Femur (tissue), 1 donor: ENCODE measurements at regions not wholly inside any gene's neighbourhood (a gene's known extent, or its start where the extent isn't known, plus 50 kb on each side); places are given as distances from the start of the nearest gene placed in this dataset.
"Not testable (repeated sequence)": the region's sequence is repeated elsewhere in the genome, so short reads cannot be mapped to it uniquely, and the experiment has no call there.

Experiments
- DNase-seq: peaks from one replicate; pipeline ENCODE4 v3.0.0-alpha.2; 2017

- no peak for DNase-seq
Observed at GRCh38 chr11:45000918-45001317, 50.2 kb upstream of the TP53I11 start.

DNA sequence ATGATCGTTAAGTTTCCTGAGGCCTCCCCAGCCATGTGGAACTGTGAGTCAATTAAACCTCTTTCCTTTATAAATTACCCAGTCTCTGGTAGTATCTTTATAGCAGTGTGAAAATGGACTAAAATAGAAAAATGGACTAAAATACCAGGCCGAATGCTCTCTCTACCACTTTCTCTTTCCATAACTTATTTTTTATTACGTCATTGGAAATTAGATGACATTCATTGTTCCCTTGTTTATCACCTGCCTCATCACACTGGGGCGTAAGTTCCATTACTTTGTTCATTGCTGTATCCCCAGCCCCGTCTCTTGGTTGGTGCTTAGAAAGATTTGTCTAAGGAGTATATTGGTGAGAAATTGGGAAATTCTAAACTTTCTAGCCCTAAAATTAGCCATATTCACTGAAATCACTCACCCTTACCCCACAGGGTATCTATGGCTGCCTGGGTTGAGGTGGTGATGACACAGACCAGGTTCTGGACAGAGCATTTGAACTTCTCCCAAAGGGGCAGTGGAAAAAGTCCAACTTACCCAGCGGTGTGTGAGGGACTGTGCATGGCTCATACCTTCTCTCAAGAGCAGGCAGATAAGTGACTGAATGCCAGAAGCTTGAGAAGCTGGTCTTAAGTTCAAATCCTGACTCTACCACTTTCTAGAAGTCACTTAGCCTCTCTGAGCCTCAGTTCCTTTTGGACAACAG lies 50.9 kb upstream of the TP53I11 start:
- DNase-seq = no peak

DNA sequence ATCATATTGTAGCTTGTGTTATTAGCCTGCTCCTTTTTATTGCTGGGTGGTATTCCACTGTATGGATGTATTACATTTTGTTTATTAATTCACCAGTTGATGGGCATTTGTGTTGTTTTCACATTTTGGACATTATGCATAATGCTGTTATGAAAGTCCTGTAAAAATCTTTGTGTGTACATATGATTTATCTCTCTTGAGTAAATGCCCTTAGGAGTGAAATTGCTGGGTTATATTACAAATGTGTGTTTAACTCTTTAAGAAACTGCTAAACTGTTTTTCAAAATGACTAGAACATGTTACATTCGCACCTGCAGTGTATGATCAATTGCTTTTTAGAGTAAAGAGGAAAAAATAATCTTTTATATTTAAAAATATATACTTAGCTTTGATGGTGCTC lies 54.4 kb upstream of the TP53I11 start:
- no peak for DNase-seq

GRCh38 chr11:45007011-45007410 lies 56.3 kb upstream of the TP53I11 start:
- DNase-seq = no peak

DNA sequence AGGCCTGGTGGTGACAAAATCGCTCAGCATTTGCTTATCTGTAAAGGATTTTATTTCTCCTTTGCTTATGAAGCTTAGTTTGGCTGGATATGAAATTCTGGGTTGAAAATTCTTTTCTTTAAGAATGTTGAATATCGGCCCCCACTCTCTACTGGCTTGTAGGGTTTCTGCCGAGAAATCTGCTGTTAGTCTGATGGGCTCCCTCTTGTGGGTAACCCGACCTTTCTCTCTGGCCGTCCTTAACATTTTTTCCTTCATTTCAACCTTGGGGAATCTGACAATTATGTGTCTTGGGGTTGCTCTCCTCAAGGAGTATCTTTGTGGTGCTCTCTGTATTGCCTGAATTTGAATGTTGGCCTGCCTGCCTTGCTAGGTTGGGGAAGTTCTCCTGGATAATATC lies 65.3 kb upstream of the TP53I11 start:
- DNase-seq = not testable (repeated sequence)

GRCh38 chr11:45016446-45016845 lies 65.8 kb upstream of the TP53I11 start:
- not testable (repeated sequence) for DNase-seq

- no peak for DNase-seq
Observed at GRCh38 chr11:45017329-45017728, 66.6 kb upstream of the TP53I11 start.

GRCh38 chr11:45021001-45021400 lies 70.3 kb upstream of the TP53I11 start:
- no peak for DNase-seq

- peak; percentile 88 for DNase-seq
Observed at GRCh38 chr11:45021692-45022141, 71.0 kb upstream of the TP53I11 start.

- no peak for DNase-seq
Observed at GRCh38 chr11:45022294-45023064, 71.8 kb upstream of the TP53I11 start.

- no peak for DNase-seq
Observed at GRCh38 chr11:45023065-45023365, 72.3 kb upstream of the TP53I11 start.

DNA sequence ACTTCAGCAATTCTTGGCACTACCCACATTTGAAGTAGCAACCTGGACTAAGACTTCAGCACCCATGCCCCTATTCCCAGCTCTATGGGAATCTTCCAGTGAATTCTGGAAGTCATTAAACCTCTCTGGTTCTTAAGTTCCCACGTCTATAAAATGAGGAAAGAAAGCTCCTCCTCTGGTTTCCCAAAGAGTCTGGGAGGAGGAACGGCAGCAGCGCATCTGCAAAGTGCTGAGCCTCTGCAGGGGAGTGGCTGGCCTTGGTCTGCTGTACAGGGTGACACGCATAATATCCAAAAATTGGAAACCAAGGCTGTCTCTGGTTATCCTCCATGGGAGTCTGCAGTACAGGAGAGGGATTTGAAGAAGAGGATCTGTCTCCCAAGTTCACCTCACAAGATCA lies 73.6 kb upstream of the TP53I11 start:
- no peak for DNase-seq

DNA sequence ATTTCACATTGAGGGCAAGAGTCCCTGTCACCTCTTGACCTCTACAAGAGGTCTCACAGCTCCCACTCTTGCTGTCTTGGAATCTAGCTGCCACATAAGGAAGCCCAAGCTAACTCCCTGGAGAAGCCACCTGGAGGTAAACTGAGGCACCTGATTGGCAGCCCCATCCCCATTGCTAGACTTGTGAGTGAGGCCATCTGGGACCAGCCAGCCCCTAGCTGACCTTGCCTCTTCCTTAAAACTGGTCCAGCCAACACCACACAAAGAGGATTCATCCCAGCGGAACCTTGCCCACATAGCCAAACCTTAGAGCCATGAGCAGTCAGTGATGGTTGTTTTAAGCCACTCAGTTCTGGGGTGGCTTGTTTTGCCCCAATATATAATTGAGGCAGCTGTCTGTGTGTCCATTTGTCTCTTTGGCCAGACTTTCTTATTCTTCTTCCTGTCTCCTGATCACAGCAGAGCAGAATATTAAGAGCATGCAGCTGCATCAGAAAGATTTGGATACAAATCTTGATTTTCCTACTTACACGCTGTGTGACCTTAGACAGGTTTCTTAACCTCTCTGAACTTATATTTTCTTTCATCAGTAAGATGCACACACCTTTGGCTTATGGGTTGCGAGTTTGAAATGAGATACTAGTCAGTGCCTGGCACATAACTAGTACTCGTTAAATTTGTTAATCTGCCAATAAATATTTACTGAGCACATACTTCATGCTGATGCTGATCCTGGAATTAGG lies 74.3 kb upstream of the TP53I11 start:
- DNase-seq = no peak

DNA sequence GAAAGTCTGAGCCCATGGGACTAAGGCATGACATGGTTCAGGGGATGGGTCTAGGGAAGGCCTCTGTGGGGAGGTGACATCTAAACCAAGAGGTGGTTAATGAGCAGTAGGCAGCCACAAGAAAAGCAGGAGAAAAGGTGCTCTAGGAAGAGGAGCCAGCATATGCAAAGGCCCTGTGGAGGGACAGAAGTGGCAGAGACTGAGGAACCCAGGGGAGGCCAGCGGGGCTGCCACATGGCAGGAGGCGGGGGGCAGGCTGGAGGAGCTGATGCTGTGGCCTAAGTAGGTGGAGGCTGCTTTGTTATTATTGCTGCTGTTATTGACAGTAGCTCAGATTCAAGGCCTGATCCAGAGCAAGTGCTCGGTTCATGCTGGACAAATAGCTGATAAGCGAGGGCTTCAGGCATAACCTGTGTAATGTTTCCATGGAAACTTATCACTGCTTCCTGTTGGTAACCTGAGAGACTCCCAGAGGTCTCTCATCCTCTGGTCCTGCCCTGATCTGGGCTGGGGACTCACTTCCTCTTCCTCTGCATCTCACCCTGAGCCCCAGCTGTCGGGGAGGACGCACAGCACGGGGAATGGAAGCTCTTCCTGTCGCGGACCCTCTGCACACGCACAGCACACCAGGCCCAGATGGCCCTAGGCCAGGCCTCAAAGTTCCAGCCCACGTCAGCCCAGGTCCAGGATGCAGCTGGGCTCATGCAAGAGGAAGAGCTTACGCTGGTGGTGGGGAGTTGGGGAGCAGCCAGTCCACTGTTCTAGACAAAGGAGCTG lies 75.2 kb upstream of the TP53I11 start:
- DNase-seq = peak; percentile 90

- DNase-seq = no peak
Observed at GRCh38 chr11:45026835-45027234, 76.2 kb upstream of the TP53I11 start.

DNA sequence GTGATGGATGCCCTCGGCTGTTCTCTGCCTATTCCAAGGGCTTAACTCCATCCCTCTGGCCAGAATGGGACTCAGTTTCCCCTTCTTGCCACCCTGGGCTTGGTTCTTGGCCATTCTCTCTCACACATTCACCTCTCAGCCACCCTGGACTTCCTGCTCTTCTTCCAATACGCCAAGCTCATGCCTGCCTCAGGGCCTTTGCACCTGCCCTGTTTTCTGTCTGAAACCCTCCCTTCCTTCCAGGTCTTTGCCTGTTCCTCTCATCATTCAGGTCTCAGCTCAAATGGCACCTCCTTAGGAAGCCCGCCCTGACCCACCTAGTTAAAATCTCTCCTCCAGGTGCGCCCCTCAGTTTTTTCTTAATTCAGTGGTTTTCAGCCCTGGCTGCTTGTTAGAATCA lies 76.6 kb upstream of the TP53I11 start:
- no peak for DNase-seq

DNA sequence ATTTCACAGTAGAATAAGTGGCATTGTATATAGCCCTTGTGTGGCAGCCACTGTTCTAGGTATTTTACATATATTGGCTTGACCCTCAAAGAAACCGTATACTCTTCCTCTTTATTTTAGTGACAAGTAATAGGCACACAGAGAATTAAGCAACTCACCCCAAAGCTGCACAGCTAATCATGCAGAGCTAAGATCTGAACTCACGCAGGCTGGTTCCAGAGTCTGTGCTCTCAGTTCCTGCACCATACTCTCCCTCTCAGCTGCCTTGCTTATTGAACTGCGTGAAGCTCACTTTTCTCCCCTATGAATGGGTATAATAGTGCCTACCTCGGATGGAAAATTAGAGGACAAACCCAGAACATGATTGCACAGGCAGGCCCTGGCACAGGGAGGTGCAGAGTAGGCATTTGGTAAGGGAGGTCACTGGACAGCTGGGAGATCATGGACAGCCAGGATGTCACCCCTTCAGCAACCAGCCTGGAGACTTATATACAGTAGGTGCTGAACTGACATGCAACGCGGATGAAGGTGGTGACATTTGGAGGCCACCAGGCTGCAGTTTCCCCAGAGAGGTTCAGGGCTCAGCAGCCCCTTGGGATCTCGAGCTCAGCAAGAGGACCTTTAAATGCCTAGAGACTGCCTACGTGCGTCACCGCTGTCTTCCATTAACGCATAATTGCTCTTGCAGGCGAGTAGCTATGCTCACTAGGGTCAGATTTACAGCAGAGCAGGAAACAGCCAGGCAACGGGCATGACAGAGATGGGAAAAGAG lies 78.4 kb upstream of the TP53I11 start:
- DNase-seq = no peak

DNA sequence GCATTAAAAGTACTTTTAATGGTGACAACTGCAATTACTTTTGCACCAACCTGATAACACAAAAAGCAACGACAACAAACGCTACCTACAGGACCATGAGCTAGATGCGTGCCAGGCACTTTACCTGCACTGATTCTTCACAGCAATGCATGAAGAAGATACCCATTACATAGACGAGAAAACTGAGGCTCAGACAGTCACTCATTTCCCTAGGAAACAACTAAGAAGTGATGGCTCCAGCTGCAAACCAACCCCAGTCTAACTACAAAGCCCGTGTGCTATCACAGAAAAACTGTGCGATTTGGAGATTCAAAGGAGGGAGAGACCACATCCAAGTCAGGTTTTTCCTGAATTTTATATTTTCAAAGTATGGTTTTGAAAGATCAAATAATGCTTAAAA lies 80.1 kb upstream of the TP53I11 start:
- no peak for DNase-seq

- DNase-seq = no peak
Observed at GRCh38 chr11:45031912-45032519, 81.3 kb upstream of the TP53I11 start.

DNA sequence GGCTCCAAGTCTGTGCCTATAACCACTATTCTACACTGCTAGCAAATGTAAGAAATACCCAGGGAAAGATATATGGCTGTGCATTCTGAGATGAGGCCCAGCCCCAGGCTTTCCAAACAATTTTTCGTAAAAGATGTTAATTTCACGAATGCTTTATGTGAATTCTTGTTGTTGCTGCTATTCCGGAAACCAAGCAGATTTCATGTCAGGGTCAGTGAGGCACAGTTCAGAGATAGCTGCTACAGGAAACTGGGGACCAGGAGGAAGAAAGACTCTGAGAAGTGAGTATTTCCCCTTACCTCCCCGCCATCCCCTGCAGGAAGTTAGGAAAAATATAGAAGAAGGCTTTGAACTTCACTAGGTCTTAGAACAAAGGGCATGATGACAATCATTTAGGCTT lies 84.7 kb upstream of the TP53I11 start:
- DNase-seq = no peak

DNA sequence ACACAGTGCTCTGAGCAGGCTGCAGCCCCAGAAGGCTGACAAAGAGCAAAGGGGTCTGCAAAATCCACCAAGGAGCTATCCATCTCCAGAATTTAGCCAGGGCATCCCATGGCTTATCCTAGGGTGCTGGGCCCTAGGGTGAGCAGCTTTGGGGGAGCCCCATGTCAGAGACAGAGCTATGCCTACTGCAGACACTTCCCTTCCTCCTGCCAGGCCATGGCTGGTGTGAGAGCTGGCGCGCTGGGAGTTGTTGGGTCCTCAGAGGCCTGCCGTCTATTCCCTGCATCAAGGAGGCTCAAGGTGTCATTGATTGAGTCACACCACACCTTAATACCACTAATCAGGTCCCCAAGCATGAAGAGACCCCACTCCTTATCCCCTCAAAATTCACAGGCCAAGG lies 85.3 kb upstream of the TP53I11 start:
- no peak for DNase-seq

- DNase-seq = peak; percentile 10
Observed at GRCh38 chr11:45036733-45037132, 86.0 kb upstream of the TP53I11 start.
